ENCODE measurements at regions not wholly inside any gene's neighbourhood (a gene's known extent, or its start where the extent isn't known, plus 50 kb on each side); places are given as distances from the start of the nearest gene placed in this dataset.

- Histone ChIP-seq H3K27me3 (ENCODE audit: control insufficient read depth, insufficient read depth, low read length) (no peaks in the 10 kb centered on the region), H2BK5ac (ENCODE audit: low read depth, low read length, poor library complexity, severe bottlenecking) (no peak overlapping the region), H2BK20ac (ENCODE audit: low read depth, low read length) (no peak overlapping the region), H4K91ac (ENCODE audit: insufficient read depth, low read depth, low read length) (no peak overlapping the region), H3K23ac (ENCODE audit: low read depth, low read length) (no peak overlapping the region), H3K4me1 (ENCODE audit: control insufficient read depth, insufficient read depth, low read length) (no peaks in the 10 kb centered on the region), H3K9me1 (ENCODE audit: insufficient read depth, low read length) (no peaks in the 10 kb centered on the region), H3K36me3 (ENCODE audit: control insufficient read depth, insufficient read depth, low read length) (no peaks in the 10 kb centered on the region), H4K20me1 (ENCODE audit: insufficient read depth, low read length) (no peaks in the 10 kb centered on the region), H2AK5ac (ENCODE audit: low read depth, low read length) (no peak overlapping the region), H3K56ac (ENCODE audit: extremely low read depth, insufficient read depth, low read length) (no peak overlapping the region), H4K8ac (ENCODE audit: low read depth in 2 of 2, low read length in 2 of 2) (no peak overlapping the region), H3K4ac (ENCODE audit: low read depth, low read length) (no peak overlapping the region), H2BK120ac (ENCODE audit: low read depth, low read length) (no peak overlapping the region), H2AFZ (replicated peaks; ENCODE audit: low read length, poor library complexity) (no peak overlapping the region), H4K5ac (ENCODE audit: low read depth, low read length) (no peak overlapping the region), H2AK9ac (replicated peaks; ENCODE audit: low read depth, low read length, poor library complexity) (no peak overlapping the region), H3K9ac (ENCODE audit: low read depth, low read length) (no peak overlapping the region), H2BK15ac (ENCODE audit: low read depth, low read length) (no peak overlapping the region), H3K4me2 (ENCODE audit: low read depth, low read length) (no peak overlapping the region), H3K18ac (ENCODE audit: low read depth, low read length) (no peak overlapping the region), H3K4me3 (ENCODE audit: insufficient read depth, low read depth, low read length) (no peak overlapping the region), H3K9me3 (ENCODE audit: control insufficient read depth, insufficient read depth, low read length) (no peaks in the 10 kb centered on the region), H3K79me1 (ENCODE audit: low read depth in 1 of 2, low read length in 2 of 2) (no peaks in the 10 kb centered on the region), H3K14ac (replicated peaks; ENCODE audit: low read depth, low read length) (no peak overlapping the region), H3K27ac (ENCODE audit: insufficient read depth, low read length) (no peak overlapping the region)
- BruUV-seq (replicated peaks), result no TSS peak
- dilution Hi-C loops (cut with HindIII; ENCODE audit: low sequenced_read_pairs, unreplicated experiment), result no loop called here
- CTCF ChIA-PET, result no interaction called here
- ATAC-seq (ENCODE audit: low read depth) (no peak), DNase-seq (no peak)
- in situ Hi-C loops (cut with MboI; ENCODE audit: low sequenced_read_pairs), result no loop called here
- TF ChIP-seq BHLHE40 (IDR thresholded peaks at IDR 0.05; ENCODE audit: low read depth, low read length) (no peak), CEBPB (IDR thresholded peaks at IDR 0.05; ENCODE audit: low read depth, low read length) (no peak), FOS (IDR thresholded peaks at IDR 0.05; ENCODE audit: low read depth, low read length) (no peak), POLR2A (IDR thresholded peaks at IDR 0.05; ENCODE audit: low read depth, low read length) (no peak), RCOR1 (IDR thresholded peaks at IDR 0.05; ENCODE audit: insufficient replicate concordance, low read length) (no peak), CTCF (conservative IDR thresholded peaks at IDR 0.05; ENCODE audit: low read depth, low read length) (no peak), RFX5 (IDR thresholded peaks at IDR 0.05; ENCODE audit: low read depth, low read length) (no peak), NFE2L2 (IDR thresholded peaks at IDR 0.05; ENCODE audit: low read depth, low read length) (no peak), RAD21 (IDR thresholded peaks at IDR 0.05; ENCODE audit: low read length) (no peak), MXI1 (IDR thresholded peaks at IDR 0.05; ENCODE audit: borderline replicate concordance, low read depth, low read length) (no peak), MAZ (IDR thresholded peaks at IDR 0.05; ENCODE audit: borderline replicate concordance, low read depth, low read length) (no peak), MAFK (IDR thresholded peaks at IDR 0.05; ENCODE audit: low read depth, low read length) (no peak), SMC3 (IDR thresholded peaks at IDR 0.05; ENCODE audit: low read depth, low read length) (no peak)
- TF ChIP-seq, protein P1, sequence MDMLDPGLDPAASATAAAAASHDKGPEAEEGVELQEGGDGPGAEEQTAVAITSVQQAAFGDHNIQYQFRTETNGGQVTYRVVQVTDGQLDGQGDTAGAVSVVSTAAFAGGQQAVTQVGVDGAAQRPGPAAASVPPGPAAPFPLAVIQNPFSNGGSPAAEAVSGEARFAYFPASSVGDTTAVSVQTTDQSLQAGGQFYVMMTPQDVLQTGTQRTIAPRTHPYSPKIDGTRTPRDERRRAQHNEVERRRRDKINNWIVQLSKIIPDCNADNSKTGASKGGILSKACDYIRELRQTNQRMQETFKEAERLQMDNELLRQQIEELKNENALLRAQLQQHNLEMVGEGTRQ (IDR thresholded peaks at IDR 0.05; ENCODE audit: low read depth, low read length), result no peak
- intact Hi-C loops (cut with micrococcal nuclease), result no loop called here
- WGBS, 2 experiments (ENCODE audit: extremely low coverage in 2 of 2, insufficient read length in 1 of 2), result 100% methylated on average over 1 of the region's 2 CpGs; no CpG with 5 or more reads in 1 of the 2 experiments
- POLR2A ChIA-PET (ENCODE audit: unreplicated experiment), result no interaction called here
Observed at GRCh38 chr12:58441483-58441882, 478.8 kb downstream of the LRIG3 start.
